Activated CD8-positive, alpha-beta T cell treated with anti-CD3 and anti-CD28 coated beads, Interleukin-2, amount 10 ng/mL, durations not matched to agents 7 days and 5 days (primary cell): ENCODE measurements at regions not wholly inside any gene's neighbourhood (a gene's known extent, or its start where the extent isn't known, plus 50 kb on each side); places are given as distances from the start of the nearest gene placed in this dataset.

Source experiments
- ATAC-seq: fragments of 150-1000 bp; cut with Tn5 transposase; one replicate; pipeline ENCODE4 v1.10.0; 2021; ENCODE audit warnings: moderate library complexity
- CTCF ChIA-PET: fragments of 350-600 bp; sonication (Branson Sonifier 250); formaldehyde crosslinking; loops from one replicate; lab custom pipeline; 2021; ENCODE audit warnings: antibody characterized with exemption; lab: Charles Lee
- POLR2A ChIA-PET: fragments of 350-600 bp; sonication (Branson Sonifier 250); formaldehyde crosslinking; loops from one replicate; lab custom pipeline; 2021; ENCODE audit warnings: antibody characterized with exemption; lab: Charles Lee
- DNase-seq: peaks from one replicate; pipeline ENCODE4 v3.0.0-alpha.2; 2020
- H3K27ac Mint-ChIP-seq: one replicate; pipeline ENCODE4 v1.8.0; 2021; ENCODE audit warnings: mild to moderate bottlenecking, mixed read lengths
- H3K27me3 Mint-ChIP-seq: one replicate; pipeline ENCODE4 v1.8.0; 2021; ENCODE audit warnings: low read depth, mixed read lengths
- H3K36me3 Mint-ChIP-seq: one replicate; pipeline ENCODE4 v1.8.0; 2021; ENCODE audit warnings: low read depth, mixed read lengths
- H3K4me1 Mint-ChIP-seq: one replicate; pipeline ENCODE4 v1.8.0; 2021; ENCODE audit warnings: low read depth, mixed read lengths
- H3K4me3 Mint-ChIP-seq: one replicate; pipeline ENCODE4 v1.8.0; 2021; ENCODE audit warnings: mild to moderate bottlenecking, mixed read lengths
- H3K9me3 Mint-ChIP-seq: one replicate; pipeline ENCODE4 v1.8.0; 2022; ENCODE audit warnings: mixed read lengths; ENCODE audit not compliant: insufficient read depth

- Mint-ChIP-seq H3K36me3 (no peaks in the 10 kb centered on the region), H3K9me3 (no peaks in the 10 kb centered on the region), H3K27ac (no peak overlapping the region), H3K27me3 (no peaks in the 10 kb centered on the region), H3K4me1 (peaks cover 14% of the 10 kb centered on the region), H3K4me3 (no peak overlapping the region)
- ChIA-PET POLR2A (no interaction called here), CTCF (interaction anchor here (1.1 kb wide), 1 partner anchor 10 kb away, joined by 4 read pairs; no protein-coding TSS in a partner anchor)
- no peak for DNase-seq
- no peak for ATAC-seq
Measured at GRCh38 chr17:72033334-72033733, 87.5 kb upstream of the SOX9 start.

- no peaks in the 10 kb centered on the region for H3K9me3 Mint-ChIP-seq
- ChIA-PET POLR2A (no interaction called here), CTCF (no interaction called here)
- ATAC-seq (no peak), DNase-seq (no peak)
- H3K27ac Mint-ChIP-seq, result no peak overlapping the region
- H3K36me3 Mint-ChIP-seq, result no peaks in the 10 kb centered on the region
- H3K4me1 Mint-ChIP-seq, result peaks cover 14% of the 10 kb centered on the region
- H3K4me3 Mint-ChIP-seq, result no peak overlapping the region
- H3K27me3 Mint-ChIP-seq, result no peaks in the 10 kb centered on the region
Measured at GRCh38 chr17:72034000-72034399, 86.8 kb upstream of the SOX9 start.

GRCh38 chr17:72038427-72038826 is 82.4 kb upstream of the SOX9 start:
- DNase-seq (no peak), ATAC-seq (no peak)
- POLR2A ChIA-PET, result no interaction called here
- CTCF ChIA-PET, result no interaction called here
- Mint-ChIP-seq H3K36me3 (no peaks in the 10 kb centered on the region), H3K4me3 (no peak overlapping the region), H3K27ac (no peak overlapping the region), H3K9me3 (no peaks in the 10 kb centered on the region), H3K27me3 (no peaks in the 10 kb centered on the region), H3K4me1 (no peaks in the 10 kb centered on the region)

GRCh38 chr17:72039490-72039889 is 81.3 kb upstream of the SOX9 start:
- Mint-ChIP-seq H3K27me3 (no peaks in the 10 kb centered on the region), H3K27ac (no peak overlapping the region), H3K36me3 (no peaks in the 10 kb centered on the region), H3K4me3 (no peak overlapping the region), H3K4me1 (no peaks in the 10 kb centered on the region), H3K9me3 (no peaks in the 10 kb centered on the region)
- POLR2A ChIA-PET, result no interaction called here
- CTCF ChIA-PET, result no interaction called here
- ATAC-seq, result no peak
- no peak for DNase-seq

- Mint-ChIP-seq H3K27me3 (no peaks in the 10 kb centered on the region), H3K4me3 (no peak overlapping the region), H3K36me3 (no peaks in the 10 kb centered on the region), H3K9me3 (no peaks in the 10 kb centered on the region), H3K4me1 (no peaks in the 10 kb centered on the region), H3K27ac (no peak overlapping the region)
- ATAC-seq, result no peak
- no peak for DNase-seq
- ChIA-PET POLR2A (no interaction called here), CTCF (no interaction called here)
Measured at GRCh38 chr17:72046178-72046577, 74.6 kb upstream of the SOX9 start.

GRCh38 chr17:72046643-72047612 is 73.9 kb upstream of the SOX9 start:
- H3K9me3 Mint-ChIP-seq, result no peaks in the 10 kb centered on the region

GRCh38 chr17:72049914-72050313 is 70.9 kb upstream of the SOX9 start:
- H3K4me1 Mint-ChIP-seq, result no peaks in the 10 kb centered on the region
- ChIA-PET POLR2A (no interaction called here), CTCF (no interaction called here)
- H3K9me3 Mint-ChIP-seq, result no peaks in the 10 kb centered on the region
- no peaks in the 10 kb centered on the region for H3K27me3 Mint-ChIP-seq
- DNase-seq (no peak), ATAC-seq (no peak)
- no peak overlapping the region for H3K4me3 Mint-ChIP-seq
- H3K36me3 Mint-ChIP-seq, result no peaks in the 10 kb centered on the region
- H3K27ac Mint-ChIP-seq, result no peak overlapping the region

More at GRCh38 chr17:72046643-72047612, 73.9 kb upstream of the SOX9 start:
- Mint-ChIP-seq H3K4me1 (no peaks in the 10 kb centered on the region), H3K27me3 (no peaks in the 10 kb centered on the region), H3K27ac (no peak overlapping the region), H3K4me3 (no peak overlapping the region), H3K36me3 (no peaks in the 10 kb centered on the region)
- ATAC-seq (no peak), DNase-seq (no peak)
- CTCF ChIA-PET, result no interaction called here
- POLR2A ChIA-PET, result no interaction called here

- Mint-ChIP-seq H3K4me3 (no peak overlapping the region), H3K4me1 (no peaks in the 10 kb centered on the region), H3K36me3 (no peaks in the 10 kb centered on the region), H3K27ac (no peak overlapping the region), H3K9me3 (no peaks in the 10 kb centered on the region), H3K27me3 (no peaks in the 10 kb centered on the region)
- POLR2A ChIA-PET, result no interaction called here
- no peak for DNase-seq
- CTCF ChIA-PET, result no interaction called here
- ATAC-seq, result no peak
Measured at GRCh38 chr17:72053036-72053435, 67.8 kb upstream of the SOX9 start.

GRCh38 chr17:72053449-72053848 is 67.4 kb upstream of the SOX9 start:
- Mint-ChIP-seq H3K9me3 (no peaks in the 10 kb centered on the region), H3K27ac (no peak overlapping the region), H3K4me3 (no peak overlapping the region), H3K27me3 (no peaks in the 10 kb centered on the region), H3K4me1 (no peaks in the 10 kb centered on the region), H3K36me3 (no peaks in the 10 kb centered on the region)
- ChIA-PET POLR2A (no interaction called here), CTCF (no interaction called here)
- ATAC-seq, result no peak
- no peak for DNase-seq

- Mint-ChIP-seq H3K27me3 (no peaks in the 10 kb centered on the region), H3K36me3 (no peaks in the 10 kb centered on the region), H3K9me3 (no peaks in the 10 kb centered on the region), H3K27ac (no peak overlapping the region), H3K4me1 (no peaks in the 10 kb centered on the region), H3K4me3 (no peak overlapping the region)
- DNase-seq (no peak), ATAC-seq (no peak)
- CTCF ChIA-PET, result no interaction called here
- POLR2A ChIA-PET, result no interaction called here
Measured at GRCh38 chr17:72056155-72056554, 64.7 kb upstream of the SOX9 start.

GRCh38 chr17:72056727-72057290 is 64.0 kb upstream of the SOX9 start:
- H3K27ac Mint-ChIP-seq, result no peak overlapping the region
- H3K27me3 Mint-ChIP-seq, result no peaks in the 10 kb centered on the region
- DNase-seq (no peak), ATAC-seq (no peak)
- ChIA-PET CTCF (no interaction called here), POLR2A (no interaction called here)
- H3K4me1 Mint-ChIP-seq, result no peaks in the 10 kb centered on the region
- no peak overlapping the region for H3K4me3 Mint-ChIP-seq
- H3K36me3 Mint-ChIP-seq, result no peaks in the 10 kb centered on the region
- H3K9me3 Mint-ChIP-seq, result no peaks in the 10 kb centered on the region

GRCh38 chr17:72060084-72060483 is 60.7 kb upstream of the SOX9 start:
- Mint-ChIP-seq H3K27me3 (no peaks in the 10 kb centered on the region), H3K27ac (no peak overlapping the region), H3K36me3 (no peaks in the 10 kb centered on the region), H3K4me1 (no peaks in the 10 kb centered on the region), H3K9me3 (no peaks in the 10 kb centered on the region), H3K4me3 (no peak overlapping the region)
- DNase-seq (no peak), ATAC-seq (no peak)
- CTCF ChIA-PET, result no interaction called here
- POLR2A ChIA-PET, result no interaction called here
